ENCODE measurements at regions not wholly inside any gene's neighbourhood (a gene's known extent, or its start where the extent isn't known, plus 50 kb on each side); places are given as distances from the start of the nearest gene placed in this dataset.

- H3K36me3 Mint-ChIP-seq: no peaks in the 10 kb centered on the region
- H3K9me3 Mint-ChIP-seq: peaks cover 0 to 4% (median 0%) of the 10 kb centered on the region in 7 donors
- DNase-seq: no peak
- no peak for ATAC-seq (ENCODE audit: low read depth in 2 of 2)
- H3K27ac Mint-ChIP-seq: peak overlapping the region in 1 of 6 donors; percentile 24
- H3K4me1 Mint-ChIP-seq: no peaks in the 10 kb centered on the region
- H3K4me3 Mint-ChIP-seq: peak overlapping the region in 1 of 8 donors; percentile 61
- peaks cover 0 to 57% (median 5%) of the 10 kb centered on the region in 3 donors for H3K27me3 Mint-ChIP-seq
These were observed 75.8 kb upstream of the ATP6AP2 start for GRCh38 chrX:40504801-40505605.

DNA sequence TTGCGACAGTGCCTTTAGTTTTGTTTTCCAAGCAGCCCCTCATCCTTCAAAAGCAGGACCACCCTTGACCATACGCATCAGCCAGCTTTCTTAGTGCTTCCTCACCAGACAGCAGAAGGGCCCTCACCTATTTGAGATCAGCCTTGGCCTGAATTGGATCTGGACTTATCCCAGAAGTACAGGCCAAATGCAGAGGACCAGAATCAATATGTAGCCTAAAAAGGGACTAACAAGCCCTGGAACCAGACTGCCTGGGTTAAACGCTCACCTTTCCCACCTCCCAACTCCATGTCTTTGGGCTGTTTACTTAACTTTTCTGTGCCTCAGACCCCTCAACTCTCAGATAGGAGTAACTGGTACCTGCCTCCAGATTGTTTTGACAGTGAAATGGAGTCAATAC is 77.7 kb upstream of the ATP6AP2 start:
- ATAC-seq (ENCODE audit: low read depth in 2 of 2) (no peak), DNase-seq (no peak)
- H3K9me3 Mint-ChIP-seq: no peaks in the 10 kb centered on the region
- H3K27ac Mint-ChIP-seq: peak overlapping the region in 1 of 6 donors; percentile 45
- no peaks in the 10 kb centered on the region for H3K36me3 Mint-ChIP-seq
- H3K27me3 Mint-ChIP-seq: peaks cover under 1 to 47% (median 5%) of the 10 kb centered on the region in 3 donors
- no peaks in the 10 kb centered on the region for H3K4me1 Mint-ChIP-seq
- H3K4me3 Mint-ChIP-seq: no peak overlapping the region

DNA sequence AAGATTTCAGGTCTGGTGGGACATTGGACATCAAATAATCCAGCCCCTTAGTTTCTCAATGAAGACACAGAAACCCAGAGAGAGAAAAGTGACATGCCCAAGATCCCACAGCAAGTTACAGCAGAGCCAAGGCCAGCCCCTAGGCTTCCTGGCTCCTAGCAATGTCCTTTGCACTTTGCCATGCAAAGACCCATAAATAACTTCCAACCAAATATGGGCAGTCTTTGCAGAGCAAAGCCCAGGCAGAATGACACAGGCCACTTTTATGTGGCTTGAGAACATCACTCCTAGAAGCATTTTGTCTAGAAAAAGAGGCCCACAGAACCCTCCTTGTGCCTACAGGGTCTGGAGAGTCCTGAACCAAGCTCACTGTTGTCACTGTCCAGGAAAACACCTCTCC is 78.1 kb upstream of the ATP6AP2 start:
- Mint-ChIP-seq H3K4me1 (no peaks in the 10 kb centered on the region), H3K36me3 (no peaks in the 10 kb centered on the region), H3K27ac (peak overlapping the region in 1 of 6 donors; percentile 45), H3K9me3 (peaks cover 0 to 3% (median 0%) of the 10 kb centered on the region in 7 donors), H3K4me3 (no peak overlapping the region), H3K27me3 (peaks cover 4 to 47% (median 5%) of the 10 kb centered on the region in 3 donors)
- no peak for DNase-seq
- no peak for ATAC-seq (ENCODE audit: low read depth in 2 of 2)

GRCh38 chrX:40501164-40501855 is 79.5 kb upstream of the ATP6AP2 start:
- no peak overlapping the region for H3K27ac Mint-ChIP-seq
- DNase-seq: no peak
- H3K9me3 Mint-ChIP-seq: peaks cover 0 to 3% (median 0%) of the 10 kb centered on the region in 7 donors
- peaks cover 4 to 41% (median 5%) of the 10 kb centered on the region in 3 donors for H3K27me3 Mint-ChIP-seq
- no peaks in the 10 kb centered on the region for H3K4me1 Mint-ChIP-seq
- ATAC-seq (ENCODE audit: low read depth in 2 of 2): no peak
- no peak overlapping the region for H3K4me3 Mint-ChIP-seq
- H3K36me3 Mint-ChIP-seq: no peaks in the 10 kb centered on the region

DNA sequence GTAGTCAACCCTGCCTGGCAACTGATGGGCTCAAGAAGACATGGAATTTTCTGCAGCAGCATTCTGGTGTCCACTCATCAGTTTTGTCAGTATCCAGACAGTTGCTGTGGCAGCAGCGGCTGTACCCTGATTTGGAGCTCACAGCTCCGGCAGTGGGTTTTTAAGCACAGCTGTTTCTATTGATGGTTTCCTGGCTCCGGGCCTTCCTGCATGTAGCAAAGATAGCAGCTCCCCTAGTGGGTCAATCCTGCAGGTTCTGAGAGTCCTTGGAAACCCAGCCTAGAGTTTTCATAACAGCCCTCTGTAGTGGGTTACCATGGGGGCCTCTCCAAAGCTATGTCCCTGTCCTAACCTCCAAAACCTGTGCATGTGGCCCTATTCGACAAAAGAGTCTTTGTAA is 84.0 kb upstream of the ATP6AP2 start:
- Mint-ChIP-seq H3K4me1 (no peaks in the 10 kb centered on the region), H3K27ac (no peak overlapping the region), H3K4me3 (no peak overlapping the region), H3K36me3 (no peaks in the 10 kb centered on the region), H3K27me3 (peaks cover 4 to 23% (median 5%) of the 10 kb centered on the region in 3 donors), H3K9me3 (peaks cover 0 to 4% (median 0%) of the 10 kb centered on the region in 7 donors)
- ATAC-seq (ENCODE audit: low read depth in 2 of 2): no peak
- no peak for DNase-seq

DNA sequence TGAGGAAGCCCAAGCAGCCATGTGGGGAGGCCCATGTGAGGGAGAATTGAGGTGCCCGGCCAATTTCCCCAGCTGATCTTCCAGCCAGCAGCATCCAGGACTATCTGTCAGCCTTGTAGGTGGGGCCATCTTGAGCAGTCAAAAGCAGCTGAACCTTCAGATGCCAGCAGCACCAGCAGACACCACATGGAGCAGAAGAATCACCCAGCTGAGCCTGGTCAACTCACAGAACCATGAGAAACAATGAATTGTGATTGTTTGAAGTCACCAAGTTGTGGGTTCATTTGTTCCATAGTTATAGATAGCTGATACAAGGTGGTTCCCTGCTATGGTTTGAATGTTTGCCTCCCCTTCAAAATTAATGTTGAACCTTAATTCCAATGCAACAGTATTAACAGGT is 85.1 kb upstream of the ATP6AP2 start:
- peaks cover 3 to 14% (median 4%) of the 10 kb centered on the region in 3 donors for H3K27me3 Mint-ChIP-seq
- DNase-seq (no peak), ATAC-seq (ENCODE audit: low read depth in 2 of 2) (no peak)
- H3K4me1 Mint-ChIP-seq: no peaks in the 10 kb centered on the region
- H3K36me3 Mint-ChIP-seq: no peaks in the 10 kb centered on the region
- H3K4me3 Mint-ChIP-seq: no peak overlapping the region
- H3K27ac Mint-ChIP-seq: no peak overlapping the region
- H3K9me3 Mint-ChIP-seq: peaks cover 0 to 4% (median 0%) of the 10 kb centered on the region in 7 donors

GRCh38 chrX:40494005-40494404 is 86.8 kb upstream of the ATP6AP2 start:
- no peaks in the 10 kb centered on the region for H3K4me1 Mint-ChIP-seq
- peaks cover 0 to 4% (median 0%) of the 10 kb centered on the region in 7 donors for H3K9me3 Mint-ChIP-seq
- no peak overlapping the region for H3K27ac Mint-ChIP-seq
- no peaks in the 10 kb centered on the region for H3K36me3 Mint-ChIP-seq
- H3K4me3 Mint-ChIP-seq: no peak overlapping the region
- peaks cover 0 to 19% (median 4%) of the 10 kb centered on the region in 3 donors for H3K27me3 Mint-ChIP-seq
- DNase-seq: no peak
- ATAC-seq (ENCODE audit: low read depth in 2 of 2): no peak

GRCh38 chrX:40488296-40488695 is 92.5 kb upstream of the ATP6AP2 start:
- peaks cover 0 to 20% (median 0%) of the 10 kb centered on the region in 3 donors for H3K27me3 Mint-ChIP-seq
- no peak overlapping the region for H3K27ac Mint-ChIP-seq
- H3K4me1 Mint-ChIP-seq: no peaks in the 10 kb centered on the region
- no peak overlapping the region for H3K4me3 Mint-ChIP-seq
- H3K36me3 Mint-ChIP-seq: peaks cover 0 to 8% of the 10 kb centered on the region in 2 donors
- H3K9me3 Mint-ChIP-seq: peaks cover 4 to 30% (median 8%) of the 10 kb centered on the region in 7 donors
- no peak for DNase-seq
- no peak for ATAC-seq (ENCODE audit: low read depth in 2 of 2)

DNA sequence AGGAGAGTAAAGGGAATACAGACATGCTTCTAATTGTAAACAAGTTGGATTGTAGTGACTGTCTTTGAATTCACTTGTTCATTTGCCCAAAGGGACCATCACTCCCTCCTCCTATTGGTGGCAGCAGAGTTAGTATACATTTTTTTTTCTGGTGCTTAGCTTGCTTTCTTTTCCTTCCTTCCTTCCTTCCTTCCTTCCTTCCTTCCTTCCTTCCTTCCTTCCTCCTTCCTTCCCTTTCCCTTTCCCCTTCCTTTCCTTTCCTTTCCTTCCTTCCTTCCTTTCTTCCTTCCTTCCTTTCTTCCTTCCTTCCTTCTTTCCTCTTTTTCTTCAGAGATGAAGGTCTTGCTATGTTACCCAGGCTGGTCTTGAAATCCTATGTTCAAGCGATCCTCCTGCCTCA is 94.8 kb upstream of the ATP6AP2 start:
- no peak for ATAC-seq (ENCODE audit: low read depth in 2 of 2)
- Mint-ChIP-seq H3K36me3 (peaks cover 0 to 8% of the 10 kb centered on the region in 2 donors), H3K4me1 (no peaks in the 10 kb centered on the region), H3K27me3 (peaks cover 0 to 20% (median 0%) of the 10 kb centered on the region in 3 donors), H3K9me3 (peaks cover 4 to 30% (median 8%) of the 10 kb centered on the region in 7 donors), H3K27ac (no peak overlapping the region), H3K4me3 (no peak overlapping the region)
- DNase-seq: no peak

DNA sequence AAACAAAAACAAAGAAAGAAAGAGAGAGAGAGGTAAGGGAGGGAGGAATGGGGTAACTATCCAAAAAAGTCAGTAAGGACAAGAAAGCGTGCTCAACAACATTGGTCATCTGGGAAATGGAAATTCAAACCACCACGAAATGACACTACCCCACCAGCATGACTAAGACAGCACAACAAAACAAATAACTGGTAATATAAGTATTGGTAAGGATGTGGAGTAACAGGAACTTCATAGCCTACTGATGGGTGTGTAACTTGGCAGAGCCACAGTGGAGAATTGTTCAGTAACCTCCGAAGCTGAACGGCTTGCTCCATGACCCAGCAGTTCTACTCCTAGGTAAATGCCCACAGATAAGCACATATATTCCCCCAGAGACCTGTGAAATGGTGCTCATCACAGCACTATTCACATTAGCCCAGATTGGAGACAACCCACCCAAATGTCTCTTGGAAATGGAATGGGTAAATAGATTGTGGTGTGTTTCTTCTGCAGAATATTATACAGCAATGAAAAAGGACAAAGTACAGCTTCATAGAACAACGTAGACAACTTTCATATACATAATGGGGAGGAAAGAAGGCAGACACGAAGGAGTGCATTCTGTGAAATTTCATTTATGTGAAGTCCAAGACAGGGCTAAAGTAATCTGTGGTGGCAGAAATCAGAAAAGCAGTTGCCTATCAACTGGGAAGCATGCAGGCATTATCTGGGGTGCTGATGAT is 95.5 kb upstream of the ATP6AP2 start:
- Mint-ChIP-seq H3K27me3 (peaks cover 0 to 15% (median 0%) of the 10 kb centered on the region in 3 donors), H3K27ac (no peak overlapping the region), H3K4me1 (no peaks in the 10 kb centered on the region), H3K9me3 (peaks cover 4 to 30% (median 8%) of the 10 kb centered on the region in 7 donors), H3K36me3 (peaks cover 0 to 8% of the 10 kb centered on the region in 2 donors), H3K4me3 (no peak overlapping the region)
- no peak for ATAC-seq (ENCODE audit: low read depth in 2 of 2)
- no peak for DNase-seq

DNA sequence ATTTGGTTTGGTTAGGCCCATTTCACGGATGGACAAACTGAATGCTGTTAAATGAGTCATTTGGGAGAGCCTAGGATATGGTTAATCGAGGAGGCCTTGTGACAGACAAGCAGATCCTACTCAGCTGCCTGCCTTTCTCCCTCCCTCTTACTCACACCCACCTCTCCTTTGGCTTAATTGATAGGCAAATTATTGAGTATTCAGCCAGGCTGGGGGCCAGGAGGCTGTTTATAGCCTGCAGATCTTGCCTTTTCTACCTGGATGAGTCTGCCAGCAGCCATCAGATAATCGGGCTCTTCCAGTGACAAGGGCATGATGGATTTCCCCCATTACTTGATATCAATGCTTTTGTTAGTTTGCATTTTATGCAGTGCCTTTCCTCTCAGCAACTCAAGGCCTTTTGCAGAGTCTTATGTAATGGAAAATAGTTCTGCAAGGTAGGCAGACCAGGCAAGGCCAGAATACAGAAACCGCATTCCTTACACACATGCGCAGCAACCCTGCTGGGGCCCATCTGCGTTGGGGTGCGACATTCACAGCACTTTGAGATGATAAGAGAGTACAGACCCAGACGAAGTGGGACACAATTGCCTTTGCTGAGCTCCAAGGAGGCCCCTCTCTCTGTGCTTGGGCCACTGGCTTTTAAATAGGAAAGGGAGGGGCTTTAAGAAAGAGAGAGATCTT is 96.2 kb upstream of the ATP6AP2 start:
- DNase-seq (no peak), ATAC-seq (ENCODE audit: low read depth in 2 of 2) (no peak)
- H3K4me3 Mint-ChIP-seq: no peak overlapping the region
- H3K4me1 Mint-ChIP-seq: no peaks in the 10 kb centered on the region
- H3K36me3 Mint-ChIP-seq: peaks cover 0 to 8% of the 10 kb centered on the region in 2 donors
- peaks cover 0 to 15% (median 0%) of the 10 kb centered on the region in 3 donors for H3K27me3 Mint-ChIP-seq
- peaks cover 5 to 30% (median 8%) of the 10 kb centered on the region in 7 donors for H3K9me3 Mint-ChIP-seq
- no peak overlapping the region for H3K27ac Mint-ChIP-seq

DNA sequence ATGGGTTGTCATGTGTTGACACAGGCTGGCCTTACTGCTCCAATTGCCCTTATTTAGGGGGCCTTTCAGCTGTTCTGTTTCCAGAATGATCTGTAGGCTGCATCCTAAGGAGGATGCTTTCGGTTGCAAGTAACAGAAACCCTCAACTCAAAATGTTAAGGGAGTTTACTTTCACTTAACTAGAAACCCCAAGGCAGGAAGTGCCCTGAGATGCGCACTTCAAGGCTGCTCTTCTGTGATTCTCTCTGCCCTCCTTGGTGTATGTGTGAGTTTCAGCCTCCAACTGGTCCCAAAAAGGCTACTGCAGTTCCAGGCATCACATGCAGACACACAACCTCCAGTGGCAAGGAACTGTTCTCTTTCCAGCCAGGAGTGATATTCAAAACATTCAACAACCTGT is 97.3 kb upstream of the ATP6AP2 start:
- Mint-ChIP-seq H3K4me3 (no peak overlapping the region), H3K27me3 (peaks cover 0 to 10% (median 0%) of the 10 kb centered on the region in 3 donors), H3K36me3 (peaks cover 0 to 8% of the 10 kb centered on the region in 2 donors), H3K27ac (no peak overlapping the region), H3K4me1 (no peaks in the 10 kb centered on the region), H3K9me3 (peaks cover 5 to 30% (median 8%) of the 10 kb centered on the region in 7 donors)
- DNase-seq: no peak
- no peak for ATAC-seq (ENCODE audit: low read depth in 2 of 2)

DNA sequence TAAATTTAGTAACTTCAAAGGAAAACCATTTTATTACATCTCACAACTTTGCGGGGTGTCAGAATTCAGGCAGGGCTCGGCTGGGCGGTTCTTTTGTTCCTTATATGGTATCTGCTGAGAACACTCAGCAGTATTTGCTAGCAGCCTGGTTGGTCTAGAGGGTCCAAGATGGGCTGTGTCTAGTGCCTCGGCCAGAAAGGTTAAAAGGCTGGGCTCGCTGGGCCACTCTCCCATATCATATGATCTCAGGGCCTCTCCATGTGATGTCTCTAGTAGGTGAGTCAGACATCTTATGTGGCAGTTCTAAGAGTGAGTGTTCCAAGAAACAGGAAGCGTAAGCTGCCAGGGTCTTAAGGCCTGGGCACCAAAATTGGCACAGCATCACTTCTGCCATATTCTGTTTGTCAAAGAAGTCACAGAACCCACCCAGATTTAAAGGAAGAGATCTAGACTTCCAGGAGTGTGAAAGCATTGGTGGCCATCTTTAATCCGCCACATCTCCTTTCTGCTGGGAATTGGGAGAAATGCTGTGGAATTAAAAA is 100.9 kb upstream of the ATP6AP2 start:
- H3K36me3 Mint-ChIP-seq: no peaks in the 10 kb centered on the region
- peaks cover 0 to 37% (median 0%) of the 10 kb centered on the region in 3 donors for H3K27me3 Mint-ChIP-seq
- DNase-seq (no peak), ATAC-seq (ENCODE audit: low read depth in 2 of 2) (no peak)
- H3K4me3 Mint-ChIP-seq: no peak overlapping the region
- peaks cover 0 to 7% (median 3%) of the 10 kb centered on the region in 7 donors for H3K9me3 Mint-ChIP-seq
- no peak overlapping the region for H3K27ac Mint-ChIP-seq
- H3K4me1 Mint-ChIP-seq: no peaks in the 10 kb centered on the region

All from naive B cell (primary cell).